OCI-LY1 (cell line): ENCODE measurements at regions not wholly inside any gene's neighbourhood (a gene's known extent, or its start where the extent isn't known, plus 50 kb on each side); places are given as distances from the start of the nearest gene placed in this dataset.

Source experiments
- H2AFZ ChIP-seq: fragments of 200-600 bp; sonication (generic), shearing (Covaris generic); 2 replicates; pipeline ENCODE4 v1.6.0; 2014; ENCODE audit warnings: antibody characterized with exemption, mild to moderate bottlenecking, low read length
- H3F3A ChIP-seq: fragments of 200-600 bp; sonication (generic), shearing (Covaris generic); 2 replicates; pipeline ENCODE4 v1.6.0; 2014; ENCODE audit warnings: mild to moderate bottlenecking, antibody characterized with exemption, low read length, moderate library complexity; ENCODE audit not compliant: insufficient read depth
- H3K27ac ChIP-seq: fragments of 200-600 bp; sonication (generic); 2 replicates; pipeline ENCODE4 v1.5.1; 2014; ENCODE audit warnings: low read length, mixed run types, mild to moderate bottlenecking, low read depth; ENCODE audit not compliant: poor library complexity, severe bottlenecking
- H3K27me3 ChIP-seq: fragments of 200-600 bp; sonication (generic); 2 replicates; pipeline ENCODE4 v1.6.0; 2014; ENCODE audit warnings: antibody characterized with exemption, mild to moderate bottlenecking, low read length, moderate library complexity; ENCODE audit not compliant: insufficient read depth
- H3K36me3 ChIP-seq: fragments of 200-600 bp; sonication (generic); 2 replicates; pipeline ENCODE4 v1.6.1; 2014; ENCODE audit warnings: mild to moderate bottlenecking, antibody characterized with exemption, low read length, moderate library complexity, mixed read lengths; ENCODE audit not compliant: insufficient read depth
- H3K4me1 ChIP-seq: fragments of 200-600 bp; sonication (generic); 2 replicates; pipeline ENCODE4 v1.5.1; 2014; ENCODE audit warnings: mild to moderate bottlenecking, low read length, moderate library complexity; ENCODE audit not compliant: insufficient read depth, severe bottlenecking
- H3K4me2 ChIP-seq: fragments of 200-600 bp; sonication (generic), shearing (Covaris generic); 2 replicates; pipeline ENCODE4 v1.6.1; 2014; ENCODE audit warnings: low read length
- H3K4me3 ChIP-seq: fragments of 200-600 bp; sonication (generic); 2 replicates; pipeline ENCODE4 v1.5.1; 2014; ENCODE audit warnings: low read length, low read depth, mild to moderate bottlenecking, mixed read lengths; ENCODE audit not compliant: poor library complexity, severe bottlenecking
- H3K79me2 ChIP-seq: fragments of 200-600 bp; shearing (Covaris generic); 2 replicates; pipeline ENCODE4 v1.6.1; 2016; ENCODE audit warnings: mixed run types, low read length, mixed read lengths; ENCODE audit not compliant: insufficient read depth
- H3K9ac ChIP-seq: fragments of 200-600 bp; sonication (generic), shearing (Covaris generic); 2 replicates; pipeline ENCODE4 v1.6.1; 2014; ENCODE audit warnings: mild to moderate bottlenecking, low read length, mixed read lengths
- H3K9me2 ChIP-seq: fragments of 200-600 bp; sonication (generic), shearing (Covaris generic); 2 replicates; pipeline ENCODE4 v1.6.1; 2014; ENCODE audit warnings: low read depth, mild to moderate bottlenecking, low read length, mixed read lengths
- H3K9me3 ChIP-seq: fragments of 200-600 bp; shearing (Covaris generic); 2 replicates; pipeline ENCODE4 v1.6.1; 2014; ENCODE audit warnings: low read length, mixed read lengths
- H4K20me1 ChIP-seq: fragments of 200-600 bp; sonication (generic), shearing (Covaris generic); 2 replicates; pipeline ENCODE4 v1.6.0; 2016; ENCODE audit warnings: mild to moderate bottlenecking, low read length; ENCODE audit not compliant: insufficient read depth
- CTCF ChIP-seq: fragments of 200-600 bp; sonication (generic), shearing (Covaris generic); IDR thresholded peaks from 2 replicates; pipeline ENCODE4 v1.5.1; 2017; ENCODE audit warnings: mild to moderate bottlenecking, antibody characterized with exemption, low read length, moderate library complexity, mixed read lengths
- EZH2 ChIP-seq: fragments of 200-600 bp; sonication (generic), shearing (Covaris generic); IDR thresholded peaks from 2 replicates; pipeline ENCODE4 v1.8.0; 2017; ENCODE audit warnings: borderline replicate concordance, mixed run types, mild to moderate bottlenecking, antibody characterized with exemption, low read length, moderate library complexity, mixed read lengths

- no peak overlapping the region for H3K27ac ChIP-seq
- no peaks in the 10 kb centered on the region for H3K27me3 ChIP-seq
- TF ChIP-seq CTCF (no peak), EZH2 (no peak)
- no peak overlapping the region for H2AFZ ChIP-seq
- H3K9ac ChIP-seq: no peak overlapping the region
- H3K9me2 ChIP-seq: no peaks in the 10 kb centered on the region
- no peaks in the 10 kb centered on the region for H3K4me1 ChIP-seq
- no peak overlapping the region for H3K4me3 ChIP-seq
- no peaks in the 10 kb centered on the region for H3K79me2 ChIP-seq
- H3K9me3 ChIP-seq: no peaks in the 10 kb centered on the region
- H4K20me1 ChIP-seq: no peaks in the 10 kb centered on the region
- H3K4me2 ChIP-seq: no peak overlapping the region
- H3K36me3 ChIP-seq: no peaks in the 10 kb centered on the region
- no peaks in the 10 kb centered on the region for H3F3A ChIP-seq
Observed at GRCh38 chr2:156177654-156178053, 154.9 kb downstream of the NR4A2 start.

- Histone ChIP-seq H3K4me3 (no peak overlapping the region), H3K9me3 (no peaks in the 10 kb centered on the region), H3F3A (no peaks in the 10 kb centered on the region), H3K36me3 (no peaks in the 10 kb centered on the region), H3K4me1 (no peaks in the 10 kb centered on the region), H3K9me2 (no peaks in the 10 kb centered on the region), H3K27me3 (no peaks in the 10 kb centered on the region), H3K79me2 (no peaks in the 10 kb centered on the region), H4K20me1 (no peaks in the 10 kb centered on the region), H3K4me2 (no peak overlapping the region), H2AFZ (no peak overlapping the region), H3K27ac (no peak overlapping the region), H3K9ac (no peak overlapping the region)
- TF ChIP-seq EZH2 (no peak), CTCF (no peak)
Observed at GRCh38 chr2:156175946-156176345, 156.6 kb downstream of the NR4A2 start.

GRCh38 chr2:156170929-156171328 is 161.6 kb downstream of the NR4A2 start:
- no peak overlapping the region for H2AFZ ChIP-seq
- no peaks in the 10 kb centered on the region for H3K27me3 ChIP-seq
- H4K20me1 ChIP-seq: no peaks in the 10 kb centered on the region
- H3K9me2 ChIP-seq: no peaks in the 10 kb centered on the region
- H3F3A ChIP-seq: no peaks in the 10 kb centered on the region
- no peaks in the 10 kb centered on the region for H3K4me1 ChIP-seq
- no peak overlapping the region for H3K9ac ChIP-seq
- no peaks in the 10 kb centered on the region for H3K36me3 ChIP-seq
- no peak for TF ChIP-seq EZH2
- TF ChIP-seq CTCF: no peak
- H3K27ac ChIP-seq: no peak overlapping the region
- H3K9me3 ChIP-seq: no peaks in the 10 kb centered on the region
- H3K4me2 ChIP-seq: no peak overlapping the region
- no peaks in the 10 kb centered on the region for H3K79me2 ChIP-seq
- H3K4me3 ChIP-seq: no peak overlapping the region
